GM12878 (cell line): ENCODE measurements at regions not wholly inside any gene's neighbourhood (a gene's known extent, or its start where the extent isn't known, plus 50 kb on each side); places are given as distances from the start of the nearest gene placed in this dataset.

Source experiments
- ATAC-seq: fragments of 200-7000 bp; cut with Tn5 transposase; 3 replicates; pipeline ENCODE4 v1.9.1; 2020; ENCODE audit warnings: mild to moderate bottlenecking, moderate library complexity
- BruUV-seq: library from RNA; stranded (reverse); fragments of 400-500 nt; replicated peaks from 2 replicates; lab custom pipeline; 2021; lab: Mats Ljungman, UMichigan
- CTCF ChIA-PET: fragments of 300-600 bp; sonication (Branson Sonifier 250); formaldehyde crosslinking; extraction: SDS; loops from one replicate; lab custom pipeline; 2021; ENCODE audit warnings: inconsistent platforms; lab: Yijun Ruan, JAX
- POLR2A ChIA-PET: fragments of 350-600 bp; formaldehyde crosslinking; extraction: SDS; loops from one replicate; lab custom pipeline; 2021; ENCODE audit warnings: inconsistent platforms; lab: Charles Lee
- RAD21 ChIA-PET: fragments of 300-600 bp; sonication (Branson Sonifier 250); formaldehyde crosslinking; loops from one replicate; lab custom pipeline; 2023; ENCODE audit warnings: antibody characterized with exemption; ENCODE audit not compliant: unreplicated experiment; lab: Charles Lee
- SMC1A ChIA-PET: fragments of 300-600 bp; sonication (Branson Sonifier 250); formaldehyde crosslinking; loops from one replicate; lab custom pipeline; 2023; ENCODE audit not compliant: unreplicated experiment, uncharacterized antibody; lab: Charles Lee
- DNase-seq: peaks from one replicate; pipeline ENCODE4 v3.0.0-alpha.2; 2011; ENCODE audit warnings: low read depth, low spot score
- FAIRE-seq: peaks from 3 replicates; lab custom pipeline; 2011; peaks lifted over from hg19 to GRCh38; lab: Jason Lieb, UNC
- H2AFZ ChIP-seq: 2 replicates; pipeline ENCODE4 v1.6.0; 2011; ENCODE audit warnings: low read depth, low read length, control low read depth; ENCODE audit not compliant: control insufficient read depth
- H3K27ac ChIP-seq: 2 replicates; pipeline ENCODE4 v1.5.1; 2011; ENCODE audit warnings: control low read depth; ENCODE audit not compliant: control insufficient read depth, insufficient read depth
- H3K27me3 ChIP-seq, 2 experiments: replicated peaks in 1 of 2; 2 replicates each; pipeline versions ENCODE4 v1.6.0 to v1.6.1; 2011; ENCODE audit warnings: low read length in 1 of 2; ENCODE audit not compliant: control insufficient read depth in 2 of 2, insufficient read depth in 2 of 2
- H3K36me3 ChIP-seq, 2 experiments: 2 replicates each; pipeline ENCODE4 v1.5.1; 2011; ENCODE audit warnings: low read length in 1 of 2; ENCODE audit not compliant: control insufficient read depth in 2 of 2, insufficient read depth in 2 of 2
- H3K4me1 ChIP-seq: 2 replicates; pipeline ENCODE4 v1.6.1; 2011; ENCODE audit warnings: mild to moderate bottlenecking, low read length, moderate library complexity, mixed read lengths; ENCODE audit not compliant: control insufficient read depth, insufficient read depth
- H3K4me2 ChIP-seq: 2 replicates; pipeline ENCODE4 v1.6.0; 2011; ENCODE audit warnings: control low read depth; ENCODE audit not compliant: control insufficient read depth, insufficient read depth
- H3K4me3 ChIP-seq: fragments of 200-600 bp; sonication (generic); 2 replicates; pipeline ENCODE4 v1.5.1; 2016
- H3K79me2 ChIP-seq: 2 replicates; pipeline ENCODE4 v1.6.0; 2011; ENCODE audit warnings: low read length; ENCODE audit not compliant: control insufficient read depth, insufficient read depth
- H3K9ac ChIP-seq: 2 replicates; pipeline ENCODE4 v1.8.0; 2011; ENCODE audit warnings: low read length, control low read depth, mixed read lengths; ENCODE audit not compliant: control insufficient read depth, insufficient read depth
- H3K9me3 ChIP-seq: replicated peaks from 3 replicates; pipeline ENCODE4 v1.5.1; 2011; ENCODE audit warnings: mild to moderate bottlenecking, low read length; ENCODE audit not compliant: control insufficient read depth, insufficient read depth
- H4K20me1 ChIP-seq: 2 replicates; pipeline ENCODE4 v1.6.0; 2011; ENCODE audit not compliant: control insufficient read depth, insufficient read depth
- MYC ChIP-seq: IDR thresholded peaks from 2 replicates; pipeline ENCODE4 v1.6.1; 2011; ENCODE audit warnings: mild to moderate bottlenecking, low read length, moderate library complexity, inconsistent platforms; ENCODE audit not compliant: insufficient read depth, insufficient replicate concordance, insufficient read length, severe bottlenecking
- NFIC ChIP-seq: IDR thresholded peaks from 2 replicates; pipeline ENCODE4 v1.6.1; 2012; ENCODE audit warnings: low read depth, mild to moderate bottlenecking, inconsistent platforms, low read length, moderate library complexity
- NRF1 ChIP-seq: conservative IDR thresholded peaks from 2 replicates; pipeline ENCODE4 v1.6.1; 2011; ENCODE audit warnings: mild to moderate bottlenecking, low read depth, low read length, improper control_type of control experiment
- SIX5 ChIP-seq: IDR thresholded peaks from 2 replicates; pipeline ENCODE4 v1.6.1; 2011; ENCODE audit warnings: mild to moderate bottlenecking, low read depth, low read length, moderate library complexity; ENCODE audit not compliant: severe bottlenecking
- SUPT20H ChIP-seq: IDR thresholded peaks from 2 replicates; pipeline ENCODE4 v1.6.1; 2011; ENCODE audit warnings: low read depth, mild to moderate bottlenecking, low read length, moderate library complexity, borderline replicate concordance; ENCODE audit not compliant: control insufficient read depth
- SUZ12 ChIP-seq: fragments of 200-600 bp; sonication (generic); IDR thresholded peaks from one replicate; pipeline ENCODE4 v1.6.1; 2018; ENCODE audit warnings: antibody characterized with exemption, mild to moderate bottlenecking; ENCODE audit not compliant: unreplicated experiment
- TCF12 ChIP-seq: IDR thresholded peaks from 2 replicates; pipeline ENCODE4 v1.6.1; 2011; ENCODE audit warnings: low read depth, mild to moderate bottlenecking, low read length
- TCF3 ChIP-seq: IDR thresholded peaks from 2 replicates; pipeline ENCODE4 v1.6.1; 2012; ENCODE audit warnings: low read depth, mild to moderate bottlenecking, low read length, borderline replicate concordance; ENCODE audit not compliant: insufficient read depth
- ZZZ3 ChIP-seq: IDR thresholded peaks from 2 replicates; pipeline ENCODE4 v1.6.1; 2011; ENCODE audit warnings: low read depth; ENCODE audit not compliant: control insufficient read depth, insufficient read length
- WGBS: methylation state at CpG from one replicate; pipeline ENCODE4 v1.1.6; 2016; ENCODE audit warnings: low lambda C conversion rate; ENCODE audit not compliant: insufficient replicate concordance, insufficient coverage; ENCODE audit errors: missing lambda C conversion rate; 5-methylcytosine and 5-hydroxymethylcytosine counted together
- in situ Hi-C: fragments of 300-500 bp; cut with MboI; formaldehyde crosslinking; loops from 9 replicates; pipeline ENCODE4 v1.14.3; 2018; ENCODE audit warnings: mixed read lengths
- intact Hi-C: fragments of 100-400 bp; cut with micrococcal nuclease; formaldehyde crosslinking; loops from one replicate; pipeline ENCODE4 v1.14.2; 2022; ENCODE audit not compliant: unreplicated experiment
- TF ChIP-seq, protein P1 (sequence below): fragments of 450-650 bp; IDR thresholded peaks from 2 replicates; pipeline ENCODE4 v1.6.1; 2017; ENCODE audit warnings: borderline replicate concordance

DNA sequence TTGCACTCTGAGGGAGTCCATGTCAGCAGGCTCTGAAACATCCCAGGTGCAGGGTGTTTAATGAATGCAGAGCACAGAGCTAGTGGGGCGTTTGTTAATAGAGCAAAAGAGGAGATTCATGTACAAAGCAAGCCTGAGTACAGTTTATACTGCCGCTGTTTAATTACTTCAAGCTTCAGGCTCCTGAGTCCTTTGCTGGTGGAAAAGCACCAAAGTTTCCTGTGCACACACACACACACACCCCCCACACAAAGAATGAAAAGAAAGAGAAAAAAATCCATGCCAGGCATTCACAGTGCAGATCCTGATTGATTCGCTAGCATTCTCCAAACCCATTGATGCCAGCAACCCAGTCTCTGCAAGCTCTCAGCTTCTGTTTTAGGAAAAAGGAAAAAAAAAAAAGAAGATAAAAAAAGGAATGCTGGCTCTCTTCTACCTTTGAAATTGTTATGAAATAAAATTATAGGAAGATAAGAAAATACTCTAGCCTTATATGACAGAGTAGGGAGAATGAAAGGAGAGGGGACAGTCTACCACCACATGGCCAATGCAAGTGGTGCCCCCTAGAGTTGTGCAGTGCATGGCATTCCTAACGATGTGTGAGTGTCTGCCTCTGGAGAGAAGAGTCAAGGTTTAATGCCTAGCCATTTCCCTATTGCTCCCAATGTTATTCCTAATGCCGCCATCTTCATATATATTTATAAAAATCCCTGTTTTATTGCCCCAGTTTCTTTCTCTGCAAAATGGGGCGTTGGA lies 216.5 kb downstream of the TMEM114 start:
- H3K4me3 ChIP-seq = no peak overlapping the region
- in situ Hi-C loops = no loop called here
- H3K27ac ChIP-seq = no peak overlapping the region
- H3K4me2 ChIP-seq = no peak overlapping the region
- SMC1A ChIA-PET = no interaction called here
- intact Hi-C loops = no loop called here
- no peak overlapping the region for H3K9ac ChIP-seq
- FAIRE-seq = no peak
- CTCF ChIA-PET = no interaction called here
- RAD21 ChIA-PET = no interaction called here
- no peaks in the 10 kb centered on the region for H3K27me3 ChIP-seq
- DNase-seq = no peak
- no peak for ATAC-seq
- TF ChIP-seq SUZ12 (no peak), ZZZ3 (no peak), NRF1 (no peak), NFIC (no peak), TCF12 (no peak), TCF3 (no peak), MYC (no peak), SUPT20H (no peak), SIX5 (no peak)
- TF ChIP-seq, protein P1, sequence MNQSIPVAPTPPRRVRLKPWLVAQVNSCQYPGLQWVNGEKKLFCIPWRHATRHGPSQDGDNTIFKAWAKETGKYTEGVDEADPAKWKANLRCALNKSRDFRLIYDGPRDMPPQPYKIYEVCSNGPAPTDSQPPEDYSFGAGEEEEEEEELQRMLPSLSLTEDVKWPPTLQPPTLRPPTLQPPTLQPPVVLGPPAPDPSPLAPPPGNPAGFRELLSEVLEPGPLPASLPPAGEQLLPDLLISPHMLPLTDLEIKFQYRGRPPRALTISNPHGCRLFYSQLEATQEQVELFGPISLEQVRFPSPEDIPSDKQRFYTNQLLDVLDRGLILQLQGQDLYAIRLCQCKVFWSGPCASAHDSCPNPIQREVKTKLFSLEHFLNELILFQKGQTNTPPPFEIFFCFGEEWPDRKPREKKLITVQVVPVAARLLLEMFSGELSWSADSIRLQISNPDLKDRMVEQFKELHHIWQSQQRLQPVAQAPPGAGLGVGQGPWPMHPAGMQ = no peak
- POLR2A ChIA-PET = no interaction called here
- no peaks in the 10 kb centered on the region for H3K79me2 ChIP-seq
- no peaks in the 10 kb centered on the region for H3K9me3 ChIP-seq
- H2AFZ ChIP-seq = no peak overlapping the region
- no peaks in the 10 kb centered on the region for H4K20me1 ChIP-seq
- no peaks in the 10 kb centered on the region for H3K36me3 ChIP-seq
- BruUV-seq = no TSS peak
- H3K4me1 ChIP-seq = no peaks in the 10 kb centered on the region
- WGBS = 33% methylated on average over 6 of the region's 6 CpGs
